ENCODE measurements at regions not wholly inside any gene's neighbourhood (a gene's known extent, or its start where the extent isn't known, plus 50 kb on each side); places are given as distances from the start of the nearest gene placed in this dataset.
"Not testable (repeated sequence)": the region's sequence is repeated elsewhere in the genome, so short reads cannot be mapped to it uniquely, and the experiment has no call there.

GRCh38 chr1:21385022-21385421, 54.9 kb upstream of the NBPF3 start:
- in situ Hi-C loops (cut with HindIII; ENCODE audit: low sequenced_read_pairs), result no loop called here
- no peak overlapping the region for H3K4me3 ChIP-seq (ENCODE audit: low read depth, low read length)
- no peak for TF ChIP-seq CTCF (IDR thresholded peaks at IDR 0.05; ENCODE audit: low read depth, low read length)
- no peak for DNase-seq (ENCODE audit: low read depth, low spot score)

GRCh38 chr1:21384620-21385019, 55.3 kb upstream of the NBPF3 start:
- DNase-seq (ENCODE audit: low read depth, low spot score), result no peak
- in situ Hi-C loops (cut with HindIII; ENCODE audit: low sequenced_read_pairs), result no loop called here
- H3K4me3 ChIP-seq (ENCODE audit: low read depth, low read length), result no peak overlapping the region
- TF ChIP-seq CTCF (IDR thresholded peaks at IDR 0.05; ENCODE audit: low read depth, low read length), result no peak

GRCh38 chr1:21383785-21384401, 56.0 kb upstream of the NBPF3 start:
- TF ChIP-seq CTCF (IDR thresholded peaks at IDR 0.05; ENCODE audit: low read depth, low read length), result no peak
- in situ Hi-C loops (cut with HindIII; ENCODE audit: low sequenced_read_pairs), result no loop called here

GRCh38 chr1:21381354-21381753, 58.6 kb upstream of the NBPF3 start:
- no peak for TF ChIP-seq CTCF (IDR thresholded peaks at IDR 0.05; ENCODE audit: low read depth, low read length)
- in situ Hi-C loops (cut with HindIII; ENCODE audit: low sequenced_read_pairs), result no loop called here
- DNase-seq (ENCODE audit: low read depth, low spot score), result no peak
- no peak overlapping the region for H3K4me3 ChIP-seq (ENCODE audit: low read depth, low read length)

More at GRCh38 chr1:21383785-21384401, 56.0 kb upstream of the NBPF3 start:
- DNase-seq (ENCODE audit: low read depth, low spot score), result no peak
- no peak overlapping the region for H3K4me3 ChIP-seq (ENCODE audit: low read depth, low read length)

- DNase-seq (ENCODE audit: low read depth, low spot score); H3K4me3 ChIP-seq (ENCODE audit: low read depth, low read length); in situ Hi-C loops (cut with HindIII; ENCODE audit: low sequenced_read_pairs): not testable (repeated sequence)
Observed at GRCh38 chr1:21380147-21380546, 59.8 kb upstream of the NBPF3 start.

GRCh38 chr1:21379571-21379970, 60.4 kb upstream of the NBPF3 start:
- H3K4me3 ChIP-seq (ENCODE audit: low read depth, low read length), result no peak overlapping the region
- DNase-seq (ENCODE audit: low read depth, low spot score), result no peak
- in situ Hi-C loops (cut with HindIII; ENCODE audit: low sequenced_read_pairs), result no loop called here
- TF ChIP-seq CTCF (IDR thresholded peaks at IDR 0.05; ENCODE audit: low read depth, low read length), result no peak

GRCh38 chr1:21378705-21379494, 61.0 kb upstream of the NBPF3 start:
- TF ChIP-seq CTCF (IDR thresholded peaks at IDR 0.05; ENCODE audit: low read depth, low read length), result no peak
- in situ Hi-C loops (cut with HindIII; ENCODE audit: low sequenced_read_pairs), result no loop called here
- no peak overlapping the region for H3K4me3 ChIP-seq (ENCODE audit: low read depth, low read length)
- no peak for DNase-seq (ENCODE audit: low read depth, low spot score)

Measured in astrocyte of the spinal cord (primary cell).